GM13976 (cell line): ENCODE measurements at regions not wholly inside any gene's neighbourhood (a gene's known extent, or its start where the extent isn't known, plus 50 kb on each side); places are given as distances from the start of the nearest gene placed in this dataset.

ENCODE experiments used
- DNase-seq: peaks from one replicate; pipeline ENCODE4 v3.0.0; 2012; ENCODE audit warnings: low spot score
- in situ Hi-C: fragments of 300-500 bp; cut with MboI; formaldehyde crosslinking; loops from one replicate; pipeline ENCODE4 v1.12.0; 2022; ENCODE audit warnings: low sequenced_read_pairs, mixed read lengths, inconsistent platforms; ENCODE audit not compliant: unreplicated experiment
- TF ChIP-seq, protein P1 (sequence below): IDR thresholded peaks from 2 replicates; pipeline ENCODE4 v1.5.1; 2012; ENCODE audit warnings: borderline replicate concordance, mild to moderate bottlenecking; ENCODE audit not compliant: insufficient read depth; ENCODE audit errors: extremely low read depth, missing control alignments, control extremely low read depth

DNA sequence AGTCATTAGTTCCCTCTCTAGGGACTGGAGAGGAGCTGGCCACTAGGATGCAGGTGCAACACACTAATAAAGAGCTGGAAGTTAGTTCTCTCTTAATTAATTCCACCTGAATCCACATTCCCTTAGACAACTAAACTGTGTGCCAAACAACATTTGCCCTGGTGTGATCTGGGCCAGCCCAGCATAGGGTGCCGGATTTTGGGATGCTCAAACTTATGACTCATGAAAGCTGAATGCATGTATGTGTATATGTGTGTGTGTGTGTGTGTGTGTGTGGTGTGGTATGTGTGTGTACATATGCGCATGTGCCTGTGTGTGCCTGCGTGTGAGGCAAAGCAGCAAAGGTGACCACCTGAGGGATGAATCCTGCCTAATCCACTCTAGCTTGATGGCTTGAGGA lies 110.7 kb downstream of the EHF start:
- TF ChIP-seq, protein P1, sequence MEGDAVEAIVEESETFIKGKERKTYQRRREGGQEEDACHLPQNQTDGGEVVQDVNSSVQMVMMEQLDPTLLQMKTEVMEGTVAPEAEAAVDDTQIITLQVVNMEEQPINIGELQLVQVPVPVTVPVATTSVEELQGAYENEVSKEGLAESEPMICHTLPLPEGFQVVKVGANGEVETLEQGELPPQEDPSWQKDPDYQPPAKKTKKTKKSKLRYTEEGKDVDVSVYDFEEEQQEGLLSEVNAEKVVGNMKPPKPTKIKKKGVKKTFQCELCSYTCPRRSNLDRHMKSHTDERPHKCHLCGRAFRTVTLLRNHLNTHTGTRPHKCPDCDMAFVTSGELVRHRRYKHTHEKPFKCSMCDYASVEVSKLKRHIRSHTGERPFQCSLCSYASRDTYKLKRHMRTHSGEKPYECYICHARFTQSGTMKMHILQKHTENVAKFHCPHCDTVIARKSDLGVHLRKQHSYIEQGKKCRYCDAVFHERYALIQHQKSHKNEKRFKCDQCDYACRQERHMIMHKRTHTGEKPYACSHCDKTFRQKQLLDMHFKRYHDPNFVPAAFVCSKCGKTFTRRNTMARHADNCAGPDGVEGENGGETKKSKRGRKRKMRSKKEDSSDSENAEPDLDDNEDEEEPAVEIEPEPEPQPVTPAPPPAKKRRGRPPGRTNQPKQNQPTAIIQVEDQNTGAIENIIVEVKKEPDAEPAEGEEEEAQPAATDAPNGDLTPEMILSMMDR, result no peak
- in situ Hi-C loops, result loop anchor here (10.0 kb wide), 1 partner anchor 57 kb away; no protein-coding TSS in a partner anchor
- DNase-seq, result no peak

DNA sequence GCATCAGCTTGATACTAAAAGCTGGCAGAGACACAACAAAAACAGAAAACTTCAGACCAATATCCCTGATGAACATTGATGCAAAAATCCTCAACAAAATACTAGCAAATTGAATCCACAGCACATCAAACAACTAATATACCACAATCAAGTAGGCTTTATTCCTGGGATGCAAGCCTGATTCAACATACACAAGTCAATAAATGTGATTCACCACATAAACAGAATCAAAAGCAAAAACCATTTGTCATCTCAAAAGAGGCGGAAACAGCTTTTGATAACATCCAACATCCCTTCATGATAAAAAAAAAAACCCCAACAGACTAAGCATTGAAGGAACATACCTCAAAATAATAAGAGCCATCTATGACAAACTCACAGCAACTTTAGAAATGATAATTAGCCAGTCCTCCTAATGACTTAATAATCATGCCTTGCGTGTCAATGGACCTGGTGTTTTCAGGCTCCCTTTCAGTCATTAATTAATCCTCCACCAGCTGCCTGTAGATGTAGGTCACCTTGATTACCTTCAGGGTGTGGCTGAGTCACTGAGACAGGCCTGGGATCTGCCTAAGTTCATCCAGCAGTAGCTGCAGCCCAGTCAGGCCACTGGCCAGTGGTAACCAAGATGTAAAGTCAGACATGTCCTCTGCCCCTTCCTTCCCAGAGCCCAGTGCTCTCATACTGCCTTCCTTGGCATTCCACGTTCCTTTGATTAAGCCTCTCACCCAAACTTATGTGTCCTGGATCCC lies 109.8 kb downstream of the EHF start:
- in situ Hi-C loops, result loop anchor here (10.0 kb wide), 1 partner anchor 56 kb away; no protein-coding TSS in a partner anchor
- no peak for DNase-seq

DNA sequence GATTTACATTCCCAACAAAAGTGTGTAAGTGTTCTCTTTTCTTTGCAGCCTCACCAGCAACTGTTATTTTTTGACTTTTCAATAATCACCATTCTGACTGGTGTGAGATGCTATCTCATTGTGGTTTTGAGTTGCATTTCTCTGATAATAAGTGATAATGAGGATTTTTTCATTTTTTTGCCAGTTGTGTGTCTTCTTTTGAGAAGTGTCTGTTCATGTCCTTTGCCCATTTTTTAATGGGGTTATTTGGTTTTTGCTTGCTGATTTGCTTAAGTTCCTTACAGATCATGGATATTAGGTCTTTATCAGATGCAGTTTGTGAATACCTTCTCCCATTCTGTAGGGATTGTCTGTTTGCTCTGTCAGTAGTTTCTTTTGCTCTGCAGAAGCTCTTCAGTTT lies 107.7 kb downstream of the EHF start:
- DNase-seq, result no peak
- in situ Hi-C loops, result no loop called here

More for the DNA sequence above, 109.8 kb downstream of the EHF start:
- TF ChIP-seq, protein P1, result no peak

DNA sequence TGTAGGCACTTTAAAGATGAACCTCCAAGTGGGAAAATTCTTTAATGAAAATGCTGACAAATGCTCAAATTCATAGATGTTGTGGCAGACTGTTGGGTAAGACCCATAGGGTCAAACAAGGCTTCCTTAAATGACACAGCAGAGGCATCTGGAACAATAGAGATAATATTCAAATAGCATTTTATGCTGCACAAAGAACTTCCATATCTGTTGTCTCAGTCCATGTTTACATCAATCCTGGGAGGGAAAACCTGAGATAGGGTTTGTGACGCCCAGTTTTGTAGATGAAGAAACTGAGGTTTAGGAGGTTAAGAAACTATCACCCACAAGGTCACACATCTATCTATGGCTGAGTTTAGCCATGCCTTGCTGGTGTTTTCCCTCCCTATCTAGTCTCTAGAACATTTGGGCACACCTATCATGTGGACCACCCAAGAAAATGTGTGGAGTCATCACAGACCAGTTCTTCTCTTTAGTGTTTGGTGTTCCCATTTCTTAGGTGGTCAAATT lies 106.4 kb downstream of the EHF start:
- TF ChIP-seq, protein P1, result no peak
- no peak for DNase-seq
- in situ Hi-C loops, result no loop called here

More for the DNA sequence above, 107.7 kb downstream of the EHF start:
- TF ChIP-seq, protein P1, result no peak

DNA sequence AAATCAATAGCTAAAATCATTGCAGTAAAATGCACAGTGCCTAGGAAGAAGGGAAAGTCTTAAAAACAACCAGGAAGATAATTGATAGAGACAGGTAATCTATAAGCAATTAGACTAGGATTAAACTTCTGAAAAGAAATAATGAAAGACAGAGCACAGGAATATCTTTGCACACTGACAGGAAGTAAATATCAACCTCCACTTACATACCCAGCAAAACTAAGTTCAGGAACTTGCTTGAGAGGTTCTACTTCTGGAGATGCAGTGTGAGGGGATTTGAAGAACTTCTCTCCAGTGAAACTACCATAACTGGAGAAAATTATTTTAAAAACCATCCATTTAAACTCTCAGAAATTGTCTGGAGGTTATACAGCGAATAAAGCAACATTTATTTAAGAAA lies 104.1 kb downstream of the EHF start:
- no peak for DNase-seq
- TF ChIP-seq, protein P1, result no peak
- in situ Hi-C loops, result no loop called here

DNA sequence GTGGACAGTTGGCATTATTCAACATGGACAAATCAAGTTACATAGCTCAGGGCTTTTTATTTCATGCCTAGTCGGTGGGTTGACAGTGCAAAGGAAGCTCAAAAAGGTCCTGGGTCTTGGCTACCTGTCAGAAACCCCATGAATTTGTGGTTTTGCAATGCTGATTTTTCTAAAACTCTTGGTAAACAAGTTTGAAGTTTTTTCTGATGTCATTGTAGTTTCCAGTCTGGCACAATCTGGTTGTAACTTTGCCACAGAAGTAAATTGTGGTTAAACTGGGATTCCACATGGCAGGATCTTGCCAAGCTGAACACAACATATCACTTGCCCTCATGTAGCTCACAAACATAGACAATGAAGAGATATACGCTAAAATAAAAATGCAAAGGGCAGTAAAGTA lies 100.8 kb downstream of the EHF start:
- in situ Hi-C loops, result no loop called here
- no peak for DNase-seq
- TF ChIP-seq, protein P1, result no peak
